GM23248 (cell line): ENCODE measurements at regions not wholly inside any gene's neighbourhood (a gene's known extent, or its start where the extent isn't known, plus 50 kb on each side); places are given as distances from the start of the nearest gene placed in this dataset.

Experiments
- DNase-seq: peaks from one replicate; pipeline ENCODE4 v3.0.0-alpha.2; 2015
- H2AFZ ChIP-seq: fragments of 200-600 bp; sonication (generic); 2 replicates; pipeline ENCODE4 v1.6.1; 2016; ENCODE audit warnings: antibody characterized with exemption
- H3F3A ChIP-seq: fragments of 200-600 bp; sonication (generic); 2 replicates; pipeline ENCODE4 v1.6.1; 2016; ENCODE audit warnings: mild to moderate bottlenecking, antibody characterized with exemption, mixed run types; ENCODE audit not compliant: insufficient read depth
- H3K27ac ChIP-seq: fragments of 200-600 bp; sonication (generic); 2 replicates; pipeline ENCODE4 v1.5.1; 2016; ENCODE audit warnings: mild to moderate bottlenecking
- H3K27me3 ChIP-seq: fragments of 200-600 bp; sonication (generic); replicated peaks from 2 replicates; pipeline ENCODE4 v1.6.1; 2016; ENCODE audit warnings: mild to moderate bottlenecking; ENCODE audit not compliant: insufficient read depth
- H3K36me3 ChIP-seq: fragments of 200-600 bp; sonication (generic); 2 replicates; pipeline ENCODE4 v1.6.1; 2016; ENCODE audit warnings: low read depth, mild to moderate bottlenecking
- H3K4me1 ChIP-seq: fragments of 200-600 bp; sonication (generic); 2 replicates; pipeline ENCODE4 v1.6.1; 2016; ENCODE audit warnings: mild to moderate bottlenecking; ENCODE audit not compliant: insufficient read depth
- H3K4me2 ChIP-seq: fragments of 200-600 bp; sonication (generic); one replicate; pipeline ENCODE4 v1.6.1; 2016; ENCODE audit warnings: mild to moderate bottlenecking; ENCODE audit not compliant: unreplicated experiment
- H3K4me3 ChIP-seq: fragments of 200-600 bp; sonication (generic); 2 replicates; pipeline ENCODE4 v1.5.1; 2016; ENCODE audit warnings: mild to moderate bottlenecking
- H3K79me2 ChIP-seq: fragments of 200-600 bp; sonication (generic); 2 replicates; pipeline ENCODE4 v1.6.1; 2016; ENCODE audit warnings: mild to moderate bottlenecking; ENCODE audit not compliant: insufficient read depth
- H3K9ac ChIP-seq: fragments of 200-600 bp; sonication (generic); 2 replicates; pipeline ENCODE4 v1.6.1; 2016; ENCODE audit warnings: mild to moderate bottlenecking
- H3K9me2 ChIP-seq: fragments of 200-600 bp; sonication (generic); 2 replicates; pipeline ENCODE4 v1.6.1; 2016; ENCODE audit warnings: mixed run types, mild to moderate bottlenecking, moderate library complexity; ENCODE audit not compliant: insufficient read depth
- H3K9me3 ChIP-seq: fragments of 200-600 bp; sonication (generic); one replicate; pipeline ENCODE4 v1.6.1; 2017; ENCODE audit warnings: low read depth
- H4K20me1 ChIP-seq: fragments of 200-600 bp; sonication (generic); 2 replicates; pipeline ENCODE4 v1.6.0; 2016; ENCODE audit not compliant: insufficient read depth
- EZH2 ChIP-seq: fragments of 200-600 bp; sonication (generic); IDR thresholded peaks from 2 replicates; pipeline ENCODE4 v1.6.1; 2018; ENCODE audit warnings: antibody characterized with exemption, mild to moderate bottlenecking; ENCODE audit not compliant: insufficient read depth, poor library complexity, severe bottlenecking
- EZH2phosphoT487 ChIP-seq: fragments of 200-600 bp; sonication (generic); IDR thresholded peaks from 2 replicates; pipeline ENCODE4 v1.6.1; 2018; ENCODE audit warnings: antibody characterized with exemption, moderate library complexity, mild to moderate bottlenecking, low read depth; ENCODE audit not compliant: insufficient read depth
- WGBS, 2 experiments: methylation state at CpG; one replicate each; pipeline ENCODE4 v1.1.6; 2015 to 2017; ENCODE audit warnings: low lambda C conversion rate in 2 of 2, low coverage in 1 of 2; ENCODE audit errors: missing lambda C conversion rate in 2 of 2; 5-methylcytosine and 5-hydroxymethylcytosine counted together
- in situ Hi-C: fragments of 300-500 bp; cut with MboI; formaldehyde crosslinking; loops from 2 replicates; pipeline ENCODE4 v1.15.0; 2020

GRCh38 chrX:34227804-34228203 lies 95.7 kb upstream of the FAM47A start:
- Histone ChIP-seq H3K9ac (no peak overlapping the region), H4K20me1 (no peaks in the 10 kb centered on the region), H3K4me3 (no peak overlapping the region), H3K9me3 (no peaks in the 10 kb centered on the region), H3K27ac (no peak overlapping the region), H3K27me3 (no peaks in the 10 kb centered on the region), H3K79me2 (no peaks in the 10 kb centered on the region), H3K9me2 (no peaks in the 10 kb centered on the region), H3F3A (no peaks in the 10 kb centered on the region), H3K4me1 (no peaks in the 10 kb centered on the region), H3K4me2 (no peak overlapping the region), H3K36me3 (no peaks in the 10 kb centered on the region), H2AFZ (no peak overlapping the region)
- TF ChIP-seq EZH2 (no peak), EZH2phosphoT487 (no peak)
- no peak for DNase-seq
- WGBS, 2 experiments = 25 to 31% methylated on average over 2 of the region's 2 CpGs
- in situ Hi-C loops = no loop called here

- H3K79me2 ChIP-seq = no peaks in the 10 kb centered on the region
- DNase-seq = no peak
- no peaks in the 10 kb centered on the region for H3F3A ChIP-seq
- no peak overlapping the region for H2AFZ ChIP-seq
- H3K4me1 ChIP-seq = no peaks in the 10 kb centered on the region
- no peak overlapping the region for H3K9ac ChIP-seq
- 14 to 20% methylated on average over 3 of the region's 3 CpGs for WGBS, 2 experiments
- H3K27me3 ChIP-seq = no peaks in the 10 kb centered on the region
- H4K20me1 ChIP-seq = no peaks in the 10 kb centered on the region
- no peaks in the 10 kb centered on the region for H3K9me3 ChIP-seq
- H3K36me3 ChIP-seq = no peaks in the 10 kb centered on the region
- TF ChIP-seq EZH2phosphoT487 (no peak), EZH2 (no peak)
- H3K4me3 ChIP-seq = no peak overlapping the region
- no peak overlapping the region for H3K27ac ChIP-seq
- H3K4me2 ChIP-seq = no peak overlapping the region
- no peaks in the 10 kb centered on the region for H3K9me2 ChIP-seq
- in situ Hi-C loops = no loop called here
Measured at GRCh38 chrX:34223574-34223973, 91.5 kb upstream of the FAM47A start.

- no peaks in the 10 kb centered on the region for H4K20me1 ChIP-seq
- H3K79me2 ChIP-seq = no peaks in the 10 kb centered on the region
- no peak overlapping the region for H3K27ac ChIP-seq
- no peak overlapping the region for H3K9ac ChIP-seq
- no peak overlapping the region for H3K4me2 ChIP-seq
- H3K4me1 ChIP-seq = no peaks in the 10 kb centered on the region
- H3K9me3 ChIP-seq = no peaks in the 10 kb centered on the region
- no peak overlapping the region for H3K4me3 ChIP-seq
- in situ Hi-C loops = no loop called here
- no peaks in the 10 kb centered on the region for H3K9me2 ChIP-seq
- WGBS, 2 experiments = 44% methylated on average over 1 of the region's 1 CpG; no CpG with 5 or more reads in 1 of the 2 experiments
- H2AFZ ChIP-seq = no peak overlapping the region
- no peak for TF ChIP-seq EZH2
- no peak for TF ChIP-seq EZH2phosphoT487
- no peaks in the 10 kb centered on the region for H3F3A ChIP-seq
- no peak for DNase-seq
- no peaks in the 10 kb centered on the region for H3K27me3 ChIP-seq
- no peaks in the 10 kb centered on the region for H3K36me3 ChIP-seq
Measured at GRCh38 chrX:34218063-34218462, 85.9 kb upstream of the FAM47A start.

- 14 to 15% methylated on average over 1 of the region's 1 CpG for WGBS, 2 experiments
- Histone ChIP-seq H3K4me3 (no peak overlapping the region), H3K79me2 (no peaks in the 10 kb centered on the region), H3K9ac (no peak overlapping the region), H3K27me3 (no peaks in the 10 kb centered on the region), H3K27ac (no peak overlapping the region), H4K20me1 (no peaks in the 10 kb centered on the region), H3K36me3 (no peaks in the 10 kb centered on the region), H3K9me3 (no peaks in the 10 kb centered on the region), H3F3A (no peaks in the 10 kb centered on the region), H3K9me2 (no peaks in the 10 kb centered on the region), H2AFZ (no peak overlapping the region), H3K4me2 (no peak overlapping the region), H3K4me1 (no peaks in the 10 kb centered on the region)
- no peak for TF ChIP-seq EZH2phosphoT487
- no peak for TF ChIP-seq EZH2
- in situ Hi-C loops = no loop called here
- DNase-seq = no peak
Measured at GRCh38 chrX:34197946-34198345, 65.8 kb upstream of the FAM47A start.
